LNCAP (cell line): ENCODE measurements at regions not wholly inside any gene's neighbourhood (a gene's known extent, or its start where the extent isn't known, plus 50 kb on each side); places are given as distances from the start of the nearest gene placed in this dataset.

Source experiments
- CTCF ChIP-seq: fragments of 450-650 bp; IDR thresholded peaks from 2 replicates; pipeline ENCODE4 v1.5.1; 2017; ENCODE audit warnings: mild to moderate bottlenecking

- no peak for TF ChIP-seq CTCF
These were observed 1396.1 kb upstream of the ADGRL4 start for GRCh38 chr1:80402625-80403024.

- no peak for TF ChIP-seq CTCF
These were observed 1395.2 kb upstream of the ADGRL4 start for GRCh38 chr1:80401757-80402156.

- no peak for TF ChIP-seq CTCF
These were observed 1386.0 kb upstream of the ADGRL4 start for GRCh38 chr1:80392529-80392928.

- no peak for TF ChIP-seq CTCF
These were observed 1379.1 kb upstream of the ADGRL4 start for GRCh38 chr1:80385650-80386049.

- TF ChIP-seq CTCF: no peak
These were observed 1378.4 kb upstream of the ADGRL4 start for GRCh38 chr1:80384959-80385358.

GRCh38 chr1:80384083-80384830 lies 1377.7 kb upstream of the ADGRL4 start:
- no peak for TF ChIP-seq CTCF

GRCh38 chr1:80375662-80376061 lies 1369.1 kb upstream of the ADGRL4 start:
- no peak for TF ChIP-seq CTCF

GRCh38 chr1:80375109-80375508 lies 1368.6 kb upstream of the ADGRL4 start:
- TF ChIP-seq CTCF: no peak
